ENCODE measurements at regions not wholly inside any gene's neighbourhood (a gene's known extent, or its start where the extent isn't known, plus 50 kb on each side); places are given as distances from the start of the nearest gene placed in this dataset.
"Not testable (repeated sequence)": the region's sequence is repeated elsewhere in the genome, so short reads cannot be mapped to it uniquely, and the experiment has no call there.

- FAIRE-seq: no peak
Observed at GRCh38 chr3:197408177-197408957, 110.0 kb upstream of the DLG1 start.

GRCh38 chr3:197407526-197407925, 109.1 kb upstream of the DLG1 start:
- DNase-seq (ENCODE audit: insufficient read length, low spot score): no peak
- FAIRE-seq: no peak

More at GRCh38 chr3:197408177-197408957, 110.0 kb upstream of the DLG1 start:
- DNase-seq (ENCODE audit: insufficient read length, low spot score): no peak

- no peak for DNase-seq (ENCODE audit: insufficient read length, low spot score)
- FAIRE-seq: no peak
Observed at GRCh38 chr3:197407053-197407452, 108.6 kb upstream of the DLG1 start.

- DNase-seq (ENCODE audit: insufficient read length, low spot score): no peak
- no peak for FAIRE-seq
Observed at GRCh38 chr3:197406266-197406665, 107.9 kb upstream of the DLG1 start.

GRCh38 chr3:197404754-197405153, 106.3 kb upstream of the DLG1 start:
- DNase-seq (ENCODE audit: insufficient read length, low spot score) (no peak), FAIRE-seq (no peak)

GRCh38 chr3:197404030-197404429, 105.6 kb upstream of the DLG1 start:
- DNase-seq (ENCODE audit: insufficient read length, low spot score) (no peak), FAIRE-seq (no peak)

GRCh38 chr3:197402401-197402800, 104.0 kb upstream of the DLG1 start:
- DNase-seq (ENCODE audit: insufficient read length, low spot score); FAIRE-seq: not testable (repeated sequence)

GRCh38 chr3:197399486-197399885, 101.1 kb upstream of the DLG1 start:
- FAIRE-seq: no peak
- no peak for DNase-seq (ENCODE audit: insufficient read length, low spot score)

GRCh38 chr3:197398286-197398878, 100.0 kb upstream of the DLG1 start:
- no peak for DNase-seq (ENCODE audit: insufficient read length, low spot score)
- no peak for FAIRE-seq

GRCh38 chr3:197397838-197398237, 99.4 kb upstream of the DLG1 start:
- DNase-seq (ENCODE audit: insufficient read length, low spot score): no peak

GRCh38 chr3:197394464-197395321, 96.3 kb upstream of the DLG1 start:
- DNase-seq (ENCODE audit: insufficient read length, low spot score) (no peak), FAIRE-seq (no peak)

More at GRCh38 chr3:197397838-197398237, 99.4 kb upstream of the DLG1 start:
- no peak for FAIRE-seq

- not testable (repeated sequence) for DNase-seq (ENCODE audit: insufficient read length, low spot score); FAIRE-seq
Observed at GRCh38 chr3:197394126-197394463, 95.7 kb upstream of the DLG1 start.

- DNase-seq (ENCODE audit: insufficient read length, low spot score): no peak
- FAIRE-seq: no peak
Observed at GRCh38 chr3:197393711-197394110, 95.3 kb upstream of the DLG1 start.

GRCh38 chr3:197392961-197393360, 94.5 kb upstream of the DLG1 start:
- no peak for DNase-seq (ENCODE audit: insufficient read length, low spot score)
- FAIRE-seq: no peak

GRCh38 chr3:197381371-197381770, 83.0 kb upstream of the DLG1 start:
- FAIRE-seq (no peak), DNase-seq (ENCODE audit: insufficient read length, low spot score) (no peak)

GRCh38 chr3:197380786-197381185, 82.4 kb upstream of the DLG1 start:
- DNase-seq (ENCODE audit: insufficient read length, low spot score): no peak
- FAIRE-seq: no peak

GRCh38 chr3:197378985-197379718, 80.7 kb upstream of the DLG1 start:
- DNase-seq (ENCODE audit: insufficient read length, low spot score) (no peak), FAIRE-seq (no peak)

GRCh38 chr3:197376735-197377555, 78.5 kb upstream of the DLG1 start:
- FAIRE-seq (no peak), DNase-seq (ENCODE audit: insufficient read length, low spot score) (no peak)

GRCh38 chr3:197376020-197376419, 77.6 kb upstream of the DLG1 start:
- FAIRE-seq (no peak), DNase-seq (ENCODE audit: insufficient read length, low spot score) (no peak)

GRCh38 chr3:197375001-197375441, 76.6 kb upstream of the DLG1 start:
- FAIRE-seq (no peak), DNase-seq (ENCODE audit: insufficient read length, low spot score) (no peak)

All from GM19239 (cell line).